ENCODE measurements at regions not wholly inside any gene's neighbourhood (a gene's known extent, or its start where the extent isn't known, plus 50 kb on each side); places are given as distances from the start of the nearest gene placed in this dataset.

DNA sequence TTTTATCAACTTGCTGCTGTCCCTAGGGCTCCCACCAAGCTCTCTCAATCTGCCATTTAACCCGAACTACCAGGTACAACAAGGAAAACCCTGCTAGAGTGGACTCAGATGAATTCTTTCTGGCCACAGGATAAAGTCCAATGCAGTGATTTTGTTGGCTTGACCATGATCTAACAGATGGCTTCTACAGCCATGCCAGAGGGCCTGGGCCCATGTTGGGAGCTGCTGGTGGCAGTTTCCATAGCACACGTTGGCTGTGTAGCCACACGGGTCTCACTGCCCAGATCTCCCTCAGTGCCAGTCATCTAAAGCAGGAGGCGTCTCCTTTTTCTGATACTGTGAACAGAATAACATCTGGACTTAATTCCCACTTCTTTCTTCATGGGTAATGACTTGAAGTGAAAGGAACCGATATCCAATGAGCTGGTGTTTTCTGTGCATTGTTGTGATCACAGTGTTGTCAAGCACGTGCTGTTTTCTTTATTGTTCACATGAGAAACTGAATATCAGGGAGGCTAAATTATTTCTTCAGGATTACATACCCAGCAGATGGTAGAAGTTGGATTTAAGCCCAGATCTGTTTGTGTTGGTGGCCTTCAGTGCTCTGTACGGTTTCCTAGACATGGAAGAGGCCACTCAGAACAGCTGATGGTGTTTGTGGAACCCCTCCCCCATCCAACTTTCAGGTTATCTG, 85.2 kb upstream of the CLCN4 start:
- TF ChIP-seq, protein P1, sequence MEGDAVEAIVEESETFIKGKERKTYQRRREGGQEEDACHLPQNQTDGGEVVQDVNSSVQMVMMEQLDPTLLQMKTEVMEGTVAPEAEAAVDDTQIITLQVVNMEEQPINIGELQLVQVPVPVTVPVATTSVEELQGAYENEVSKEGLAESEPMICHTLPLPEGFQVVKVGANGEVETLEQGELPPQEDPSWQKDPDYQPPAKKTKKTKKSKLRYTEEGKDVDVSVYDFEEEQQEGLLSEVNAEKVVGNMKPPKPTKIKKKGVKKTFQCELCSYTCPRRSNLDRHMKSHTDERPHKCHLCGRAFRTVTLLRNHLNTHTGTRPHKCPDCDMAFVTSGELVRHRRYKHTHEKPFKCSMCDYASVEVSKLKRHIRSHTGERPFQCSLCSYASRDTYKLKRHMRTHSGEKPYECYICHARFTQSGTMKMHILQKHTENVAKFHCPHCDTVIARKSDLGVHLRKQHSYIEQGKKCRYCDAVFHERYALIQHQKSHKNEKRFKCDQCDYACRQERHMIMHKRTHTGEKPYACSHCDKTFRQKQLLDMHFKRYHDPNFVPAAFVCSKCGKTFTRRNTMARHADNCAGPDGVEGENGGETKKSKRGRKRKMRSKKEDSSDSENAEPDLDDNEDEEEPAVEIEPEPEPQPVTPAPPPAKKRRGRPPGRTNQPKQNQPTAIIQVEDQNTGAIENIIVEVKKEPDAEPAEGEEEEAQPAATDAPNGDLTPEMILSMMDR (IDR thresholded peaks at IDR 0.05), result no peak
- TF ChIP-seq EZH2 (IDR thresholded peaks at IDR 0.05; ENCODE audit: borderline replicate concordance, insufficient read depth, low read depth, low read length, poor library complexity, severe bottlenecking), result no peak

All from B cell (primary cell).